Ascending aorta (tissue), 2 donors: ENCODE measurements at regions not wholly inside any gene's neighbourhood (a gene's known extent, or its start where the extent isn't known, plus 50 kb on each side); places are given as distances from the start of the nearest gene placed in this dataset.
"Not testable (repeated sequence)": the region's sequence is repeated elsewhere in the genome, so short reads cannot be mapped to it uniquely, and the experiment has no call there.

Experiments used
- DNase-seq, 2 donors: peaks; one replicate each; pipeline ENCODE4 v3.0.0-alpha.2; 2019; ENCODE audit warnings: low spot score in 2 of 2
- H3K27ac ChIP-seq, 2 donors: fragments of 200-600 bp; sonication (generic); one replicate each; pipeline ENCODE4 v1.5.1; 2016 to 2017; ENCODE audit warnings: mild to moderate bottlenecking in 1 of 2
- H3K27me3 ChIP-seq: fragments of 200-600 bp; sonication (generic); one replicate; pipeline ENCODE4 v1.5.1; 2017
- H3K36me3 ChIP-seq, 2 donors: fragments of 200-600 bp; sonication (generic); one replicate each; pipeline ENCODE4 v1.5.1; 2016
- H3K4me1 ChIP-seq, 2 donors: fragments of 200-600 bp; sonication (generic); one replicate each; pipeline ENCODE4 v1.5.1; 2016 to 2017; ENCODE audit warnings: mild to moderate bottlenecking in 1 of 2
- H3K4me3 ChIP-seq, 2 donors: fragments of 200-600 bp; sonication (generic); one replicate each; pipeline ENCODE4 v1.5.1; 2016 to 2017; ENCODE audit warnings: mild to moderate bottlenecking in 1 of 2
- H3K9me3 ChIP-seq, 2 donors: fragments of 200-600 bp; sonication (generic); one replicate each; pipeline ENCODE4 v1.5.1; 2016
- intact Hi-C: fragments of 100-400 bp; cut with DNase I; formaldehyde crosslinking; loops from one replicate; pipeline ENCODE4 v1.15.1; 2023
- TF ChIP-seq, protein P1 (sequence below), 3 experiments: fragments of 200-600 bp in 2 of 3; fragments of 450-650 bp in 1 of 3; sonication (generic) in 2 of 3; IDR thresholded peaks; one replicate each; pipeline ENCODE4 v1.5.1; 2016 to 2019; ENCODE audit warnings: antibody characterized with exemption in 3 of 3, mild to moderate bottlenecking in 1 of 3, moderate library complexity in 1 of 3

- DNase-seq: no peak
- H3K4me3 ChIP-seq: no peak overlapping the region
- intact Hi-C loops: no loop called here
- no peaks in the 10 kb centered on the region for H3K36me3 ChIP-seq
- no peaks in the 10 kb centered on the region for H3K27me3 ChIP-seq
- no peak overlapping the region for H3K27ac ChIP-seq
- TF ChIP-seq, protein P1, sequence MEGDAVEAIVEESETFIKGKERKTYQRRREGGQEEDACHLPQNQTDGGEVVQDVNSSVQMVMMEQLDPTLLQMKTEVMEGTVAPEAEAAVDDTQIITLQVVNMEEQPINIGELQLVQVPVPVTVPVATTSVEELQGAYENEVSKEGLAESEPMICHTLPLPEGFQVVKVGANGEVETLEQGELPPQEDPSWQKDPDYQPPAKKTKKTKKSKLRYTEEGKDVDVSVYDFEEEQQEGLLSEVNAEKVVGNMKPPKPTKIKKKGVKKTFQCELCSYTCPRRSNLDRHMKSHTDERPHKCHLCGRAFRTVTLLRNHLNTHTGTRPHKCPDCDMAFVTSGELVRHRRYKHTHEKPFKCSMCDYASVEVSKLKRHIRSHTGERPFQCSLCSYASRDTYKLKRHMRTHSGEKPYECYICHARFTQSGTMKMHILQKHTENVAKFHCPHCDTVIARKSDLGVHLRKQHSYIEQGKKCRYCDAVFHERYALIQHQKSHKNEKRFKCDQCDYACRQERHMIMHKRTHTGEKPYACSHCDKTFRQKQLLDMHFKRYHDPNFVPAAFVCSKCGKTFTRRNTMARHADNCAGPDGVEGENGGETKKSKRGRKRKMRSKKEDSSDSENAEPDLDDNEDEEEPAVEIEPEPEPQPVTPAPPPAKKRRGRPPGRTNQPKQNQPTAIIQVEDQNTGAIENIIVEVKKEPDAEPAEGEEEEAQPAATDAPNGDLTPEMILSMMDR (IDR thresholded peaks at IDR 0.05): no peak
- H3K4me1 ChIP-seq: no peaks in the 10 kb centered on the region
- no peaks in the 10 kb centered on the region for H3K9me3 ChIP-seq
Observed at GRCh38 chr6:21785164-21785563, 191.6 kb downstream of the SOX4 start.

DNA sequence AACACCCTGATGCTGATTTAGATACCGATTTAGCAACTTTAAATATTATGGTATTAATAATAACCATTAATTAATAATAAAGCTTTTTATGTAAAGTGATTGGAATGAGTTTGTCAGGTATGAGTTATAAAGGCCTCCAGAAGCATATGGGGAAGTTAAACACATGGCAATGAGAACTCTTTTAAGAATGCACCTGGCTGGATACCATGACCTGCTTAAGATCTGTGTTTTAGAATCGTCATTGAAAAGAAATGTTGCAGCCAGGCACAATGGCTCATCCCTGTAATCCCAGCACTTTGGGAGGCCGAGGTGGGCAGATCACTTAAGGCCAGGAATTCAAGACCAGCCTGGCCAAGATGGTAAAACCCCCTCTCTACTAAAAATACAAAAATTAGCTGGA, 197.5 kb downstream of the SOX4 start:
- TF ChIP-seq, protein P1 (IDR thresholded peaks at IDR 0.05): no peak

DNA sequence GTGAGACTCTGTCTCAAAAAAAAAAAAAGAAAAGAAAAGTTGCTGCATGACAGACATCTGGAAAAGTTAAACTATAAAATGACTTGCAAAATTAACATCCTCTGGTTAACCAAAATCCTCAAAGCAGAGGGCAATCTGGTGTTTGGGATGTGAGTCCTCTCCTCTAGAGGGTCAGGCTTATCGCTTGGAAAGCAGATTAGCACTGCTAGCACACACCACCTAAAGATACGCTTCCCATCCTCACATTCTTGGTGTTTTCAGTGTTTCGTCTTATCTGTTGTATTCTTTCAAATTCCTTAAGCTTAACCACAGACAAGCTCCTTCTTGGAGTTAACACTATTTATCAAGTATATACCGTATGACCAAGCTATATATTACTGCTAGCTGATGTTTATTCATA, 198.0 kb downstream of the SOX4 start:
- H3K36me3 ChIP-seq: no peaks in the 10 kb centered on the region
- TF ChIP-seq, protein P1 (IDR thresholded peaks at IDR 0.05): no peak
- H3K27ac ChIP-seq: no peak overlapping the region
- H3K27me3 ChIP-seq: no peaks in the 10 kb centered on the region
- H3K4me1 ChIP-seq: no peaks in the 10 kb centered on the region
- intact Hi-C loops: no loop called here
- DNase-seq: no peak
- no peaks in the 10 kb centered on the region for H3K9me3 ChIP-seq
- no peak overlapping the region for H3K4me3 ChIP-seq

More for the DNA sequence above, 197.5 kb downstream of the SOX4 start:
- Histone ChIP-seq H3K9me3 (no peaks in the 10 kb centered on the region), H3K27me3 (no peaks in the 10 kb centered on the region), H3K36me3 (no peaks in the 10 kb centered on the region), H3K4me1 (no peaks in the 10 kb centered on the region), H3K4me3 (no peak overlapping the region), H3K27ac (no peak overlapping the region)
- no peak for DNase-seq
- intact Hi-C loops: no loop called here

DNA sequence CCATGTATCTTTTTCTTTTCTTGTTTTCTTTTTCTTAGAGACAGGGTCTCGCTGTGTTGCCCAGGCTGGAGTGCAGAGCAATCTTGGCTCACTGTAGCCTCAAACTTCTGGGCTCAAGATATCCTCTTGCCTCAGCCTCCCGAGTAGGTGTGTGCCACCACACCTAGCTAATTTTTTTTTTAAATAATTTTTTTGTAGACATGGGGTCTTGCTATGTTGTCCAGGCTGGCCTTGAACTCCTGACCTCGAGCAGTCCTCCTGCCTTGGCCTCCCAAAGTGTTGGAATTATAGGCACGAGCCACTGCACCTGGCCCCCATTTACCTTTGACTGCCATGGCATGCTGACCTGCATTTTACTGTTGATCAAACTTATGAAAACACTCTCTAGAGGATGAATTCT, 198.6 kb downstream of the SOX4 start:
- Histone ChIP-seq H3K9me3 (no peaks in the 10 kb centered on the region), H3K27me3 (no peaks in the 10 kb centered on the region), H3K4me3 (no peak overlapping the region), H3K27ac (no peak overlapping the region), H3K36me3 (no peaks in the 10 kb centered on the region), H3K4me1 (no peaks in the 10 kb centered on the region)
- intact Hi-C loops: no loop called here
- TF ChIP-seq, protein P1 (IDR thresholded peaks at IDR 0.05): no peak
- DNase-seq: no peak

DNA sequence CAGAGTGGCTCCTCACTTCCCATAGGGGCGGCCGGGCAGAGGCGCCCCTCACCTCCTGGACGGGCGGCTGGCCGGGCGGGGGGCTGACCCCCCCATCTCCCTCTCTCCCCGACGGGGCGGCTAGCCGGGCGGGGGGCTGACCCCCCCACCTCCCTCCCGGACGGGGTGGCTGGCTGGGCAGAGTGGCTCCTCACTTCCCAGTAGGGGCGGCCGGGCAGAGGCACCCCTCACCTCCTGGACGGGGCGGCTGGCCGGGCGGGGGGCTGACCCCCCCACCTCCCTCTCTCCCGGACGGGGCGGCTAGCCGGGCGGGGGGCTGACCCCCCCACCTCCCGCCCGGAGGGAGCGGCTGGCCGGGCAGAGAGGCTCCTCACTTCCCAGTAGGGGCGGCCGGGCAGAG, 203.4 kb downstream of the SOX4 start:
- intact Hi-C loops, H3K36me3 ChIP-seq, H3K27me3 ChIP-seq, DNase-seq, H3K4me1 ChIP-seq, H3K27ac ChIP-seq, H3K9me3 ChIP-seq, H3K4me3 ChIP-seq: not testable (repeated sequence)

- Histone ChIP-seq H3K9me3 (no peaks in the 10 kb centered on the region), H3K4me1 (no peaks in the 10 kb centered on the region), H3K36me3 (no peaks in the 10 kb centered on the region), H3K27ac (no peak overlapping the region), H3K27me3 (no peaks in the 10 kb centered on the region), H3K4me3 (no peak overlapping the region)
- DNase-seq: no peak
- TF ChIP-seq, protein P1 (IDR thresholded peaks at IDR 0.05): no peak
- intact Hi-C loops: no loop called here
Observed at GRCh38 chr6:21798468-21798867, 204.9 kb downstream of the SOX4 start.
